Left ventricle myocardium inferior (tissue), 1 donor: ENCODE measurements at regions not wholly inside any gene's neighbourhood (a gene's known extent, or its start where the extent isn't known, plus 50 kb on each side); places are given as distances from the start of the nearest gene placed in this dataset.

Source experiments
- DNase-seq: peaks from one replicate; pipeline ENCODE4 v3.0.0-alpha.2; 2020
- H3K27ac ChIP-seq: fragments of 200-600 bp; replicated peaks from 2 replicates; pipeline ENCODE4 v1.8.0; 2021
- H3K27me3 ChIP-seq: fragments of 200-600 bp; 2 replicates; pipeline ENCODE4 v1.8.0; 2021; ENCODE audit warnings: low read depth
- H3K36me3 ChIP-seq: fragments of 200-600 bp; 2 replicates; pipeline ENCODE4 v1.8.0; 2021
- H3K4me1 ChIP-seq: fragments of 200-600 bp; 2 replicates; pipeline ENCODE4 v1.8.0; 2021
- H3K4me3 ChIP-seq: fragments of 200-600 bp; 2 replicates; pipeline ENCODE4 v1.8.0; 2021; ENCODE audit warnings: mild to moderate bottlenecking, moderate library complexity
- H3K9me3 ChIP-seq: fragments of 200-600 bp; replicated peaks from 2 replicates; pipeline ENCODE4 v1.8.0; 2021
- CTCF ChIP-seq: fragments of 200-600 bp; IDR thresholded peaks from 2 replicates; pipeline ENCODE4 v1.8.0; 2021; ENCODE audit warnings: antibody characterized with exemption, mild to moderate bottlenecking, borderline replicate concordance
- intact Hi-C: fragments of 100-400 bp; cut with micrococcal nuclease; formaldehyde crosslinking; loops from one replicate; pipeline ENCODE4 v1.11.0; 2022
- donor health status: DM: no; HTN: yes; CAD: no; lungs with severe emphysema.

- DNase-seq, result no peak
- intact Hi-C loops, result no loop called here
- Histone ChIP-seq H3K4me1 (no peaks in the 10 kb centered on the region), H3K4me3 (no peak overlapping the region), H3K27ac (no peak overlapping the region), H3K36me3 (no peaks in the 10 kb centered on the region), H3K27me3 (peaks cover 84% of the 10 kb centered on the region), H3K9me3 (no peaks in the 10 kb centered on the region)
- TF ChIP-seq CTCF, result no peak
These were observed 55.0 kb upstream of the EN2 start for GRCh38 chr7:155402941-155403340.

- Histone ChIP-seq H3K4me1 (no peaks in the 10 kb centered on the region), H3K4me3 (no peak overlapping the region), H3K36me3 (no peaks in the 10 kb centered on the region), H3K27me3 (peaks cover 81% of the 10 kb centered on the region), H3K9me3 (no peaks in the 10 kb centered on the region), H3K27ac (no peak overlapping the region)
- TF ChIP-seq CTCF, result no peak
- no peak for DNase-seq
- intact Hi-C loops, result no loop called here
These were observed 53.0 kb upstream of the EN2 start for GRCh38 chr7:155404976-155405375.

GRCh38 chr7:155405399-155406318, 52.3 kb upstream of the EN2 start:
- no peak for TF ChIP-seq CTCF
- Histone ChIP-seq H3K27me3 (peaks cover 81% of the 10 kb centered on the region), H3K9me3 (no peaks in the 10 kb centered on the region), H3K4me1 (no peaks in the 10 kb centered on the region), H3K36me3 (no peaks in the 10 kb centered on the region), H3K27ac (no peak overlapping the region), H3K4me3 (no peak overlapping the region)
- intact Hi-C loops, result no loop called here
- DNase-seq, result no peak

- no peak for DNase-seq
- Histone ChIP-seq H3K27ac (no peak overlapping the region), H3K4me1 (no peaks in the 10 kb centered on the region), H3K27me3 (peaks cover 82% of the 10 kb centered on the region), H3K36me3 (no peaks in the 10 kb centered on the region), H3K4me3 (no peak overlapping the region), H3K9me3 (no peaks in the 10 kb centered on the region)
- TF ChIP-seq CTCF, result no peak
- intact Hi-C loops, result no loop called here
These were observed 50.1 kb upstream of the EN2 start for GRCh38 chr7:155407799-155408198.
